Neural cell (in vitro differentiated cells): ENCODE measurements at regions not wholly inside any gene's neighbourhood (a gene's known extent, or its start where the extent isn't known, plus 50 kb on each side); places are given as distances from the start of the nearest gene placed in this dataset.

ENCODE experiments used
- H2AFZ ChIP-seq: fragments of 200-600, 300-800 bp; sonication (generic), shearing (Covaris generic); 2 replicates; pipeline ENCODE4 v1.6.0; 2014; ENCODE audit warnings: low read depth, mild to moderate bottlenecking, antibody characterized with exemption, low read length, moderate library complexity
- H3F3A ChIP-seq: fragments of 200-600 bp; shearing (Covaris generic); 2 replicates; pipeline ENCODE4 v1.6.1; 2016; ENCODE audit warnings: mild to moderate bottlenecking, moderate library complexity, mixed read lengths, antibody characterized with exemption, low read length; ENCODE audit not compliant: insufficient read depth, poor library complexity, severe bottlenecking
- H3K27ac ChIP-seq: fragments of 200-600, 300-800 bp; sonication (generic), shearing (Covaris generic); 2 replicates; pipeline ENCODE4 v1.5.1; 2014; ENCODE audit warnings: mild to moderate bottlenecking, low read length, moderate library complexity
- H3K27me3 ChIP-seq: fragments of 300-800, 200-600 bp; sonication (generic), shearing (Covaris generic); 2 replicates; pipeline ENCODE4 v1.6.0; 2014; ENCODE audit warnings: mild to moderate bottlenecking, low read depth, low read length, moderate library complexity; ENCODE audit not compliant: insufficient read depth
- H3K36me3 ChIP-seq: fragments of 300-800, 200-600 bp; sonication (generic), shearing (Covaris generic); 2 replicates; pipeline ENCODE4 v1.5.1; 2014; ENCODE audit warnings: mild to moderate bottlenecking, antibody characterized with exemption, low read length, moderate library complexity; ENCODE audit not compliant: insufficient read depth
- H3K4me2 ChIP-seq: fragments of 300-800, 200-600 bp; sonication (generic), shearing (Covaris generic); 2 replicates; pipeline ENCODE4 v1.6.0; 2014; ENCODE audit warnings: mild to moderate bottlenecking, low read length
- H3K4me3 ChIP-seq: fragments of 300-800, 200-600 bp; sonication (generic), shearing (Covaris generic); 2 replicates; pipeline ENCODE4 v1.5.1; 2014; ENCODE audit warnings: mild to moderate bottlenecking, low read length, moderate library complexity
- H3K79me2 ChIP-seq: fragments of 200-600 bp; shearing (Covaris generic); replicated peaks from 2 replicates; pipeline ENCODE4 v1.6.0; 2014; ENCODE audit warnings: mild to moderate bottlenecking, low read length, moderate library complexity; ENCODE audit not compliant: insufficient read depth
- H3K9ac ChIP-seq: fragments of 300-800, 200-600 bp; sonication (generic), shearing (Covaris generic); 2 replicates; pipeline ENCODE4 v1.6.1; 2016; ENCODE audit warnings: mild to moderate bottlenecking, low read length, mixed read lengths
- H3K9me2 ChIP-seq: fragments of 200-600 bp; shearing (Covaris generic); 2 replicates; pipeline ENCODE4 v1.6.1; 2016; ENCODE audit warnings: mild to moderate bottlenecking, low read length, mixed read lengths; ENCODE audit not compliant: insufficient read depth
- H3K9me3 ChIP-seq: fragments of 200-600, 300-800 bp; sonication (generic), shearing (Covaris generic); 2 replicates; pipeline ENCODE4 v1.6.1; 2016; ENCODE audit warnings: mild to moderate bottlenecking, mixed run types, low read length, moderate library complexity, mixed read lengths
- H4K20me1 ChIP-seq: fragments of 200-600 bp; shearing (Covaris generic); 2 replicates; pipeline ENCODE4 v1.6.1; 2016; ENCODE audit warnings: mild to moderate bottlenecking, mixed run types; ENCODE audit not compliant: insufficient read depth
- EP300 ChIP-seq: fragments of 450-650 bp; conservative IDR thresholded peaks from 2 replicates; pipeline ENCODE4 v1.6.1; 2014; ENCODE audit warnings: antibody characterized with exemption, mild to moderate bottlenecking, moderate library complexity; ENCODE audit not compliant: poor library complexity, severe bottlenecking
- EZH2 ChIP-seq: fragments of 200-600, 300-800 bp; shearing (Covaris generic), sonication (generic); IDR thresholded peaks from 2 replicates; pipeline ENCODE4 v1.6.1; 2014; ENCODE audit warnings: antibody characterized with exemption, low read length, borderline replicate concordance, mild to moderate bottlenecking; ENCODE audit not compliant: insufficient read depth, poor library complexity, severe bottlenecking
- MXI1 ChIP-seq: fragments of 450-650 bp; conservative IDR thresholded peaks from 2 replicates; pipeline ENCODE4 v1.6.1; 2014; ENCODE audit warnings: antibody characterized with exemption, mild to moderate bottlenecking; ENCODE audit not compliant: poor library complexity, severe bottlenecking
- POLR2AphosphoS5 ChIP-seq: IDR thresholded peaks from 2 replicates; pipeline ENCODE4 v1.6.1; 2012
- RAD21 ChIP-seq: fragments of 450-650 bp; conservative IDR thresholded peaks from 2 replicates; pipeline ENCODE4 v1.6.1; 2014; ENCODE audit warnings: antibody characterized with exemption, mild to moderate bottlenecking, moderate library complexity
- TAF1 ChIP-seq: IDR thresholded peaks from 2 replicates; pipeline ENCODE4 v1.6.1; 2012; ENCODE audit warnings: low read depth
- TF ChIP-seq, protein P1 (sequence below): IDR thresholded peaks from 2 replicates; pipeline ENCODE4 v1.6.1; 2012; ENCODE audit warnings: borderline replicate concordance
- TF ChIP-seq, protein P2 (sequence below): fragments of 450-650 bp; IDR thresholded peaks from 2 replicates; pipeline ENCODE4 v1.5.1; 2014; ENCODE audit warnings: antibody characterized with exemption, mild to moderate bottlenecking, moderate library complexity; ENCODE audit not compliant: poor library complexity, severe bottlenecking

DNA sequence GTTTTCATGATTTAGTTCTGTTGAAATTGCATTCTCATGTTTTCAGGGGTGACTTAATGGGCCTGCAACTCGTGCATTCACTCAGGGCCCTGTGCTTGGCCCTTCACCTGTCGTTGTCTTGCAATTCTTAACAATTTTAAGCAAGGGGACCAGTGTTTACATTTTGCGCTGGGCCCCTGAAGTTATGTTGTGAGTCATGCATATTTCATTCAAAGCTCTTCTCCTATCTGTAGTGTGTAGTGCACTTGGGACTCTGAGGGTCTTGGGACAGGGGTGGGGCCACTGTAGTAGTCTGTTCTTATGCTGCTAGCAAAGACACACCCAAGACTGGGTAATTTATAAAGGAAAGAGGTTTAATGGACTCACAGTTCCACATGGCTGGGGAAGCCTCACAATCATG, 211.2 kb upstream of the RXFP2 start:
- Histone ChIP-seq H3K9me2 (no peaks in the 10 kb centered on the region), H3K9me3 (no peaks in the 10 kb centered on the region), H2AFZ (no peak overlapping the region), H3K4me3 (no peak overlapping the region), H3K36me3 (no peaks in the 10 kb centered on the region), H3K27me3 (no peaks in the 10 kb centered on the region), H3F3A (no peaks in the 10 kb centered on the region), H4K20me1 (no peaks in the 10 kb centered on the region), H3K79me2 (no peaks in the 10 kb centered on the region), H3K27ac (no peak overlapping the region), H3K9ac (no peak overlapping the region), H3K4me2 (no peak overlapping the region)
- TF ChIP-seq EZH2 (no peak), RAD21 (no peak), TAF1 (no peak), POLR2AphosphoS5 (no peak), MXI1 (no peak)
- TF ChIP-seq, protein P1, sequence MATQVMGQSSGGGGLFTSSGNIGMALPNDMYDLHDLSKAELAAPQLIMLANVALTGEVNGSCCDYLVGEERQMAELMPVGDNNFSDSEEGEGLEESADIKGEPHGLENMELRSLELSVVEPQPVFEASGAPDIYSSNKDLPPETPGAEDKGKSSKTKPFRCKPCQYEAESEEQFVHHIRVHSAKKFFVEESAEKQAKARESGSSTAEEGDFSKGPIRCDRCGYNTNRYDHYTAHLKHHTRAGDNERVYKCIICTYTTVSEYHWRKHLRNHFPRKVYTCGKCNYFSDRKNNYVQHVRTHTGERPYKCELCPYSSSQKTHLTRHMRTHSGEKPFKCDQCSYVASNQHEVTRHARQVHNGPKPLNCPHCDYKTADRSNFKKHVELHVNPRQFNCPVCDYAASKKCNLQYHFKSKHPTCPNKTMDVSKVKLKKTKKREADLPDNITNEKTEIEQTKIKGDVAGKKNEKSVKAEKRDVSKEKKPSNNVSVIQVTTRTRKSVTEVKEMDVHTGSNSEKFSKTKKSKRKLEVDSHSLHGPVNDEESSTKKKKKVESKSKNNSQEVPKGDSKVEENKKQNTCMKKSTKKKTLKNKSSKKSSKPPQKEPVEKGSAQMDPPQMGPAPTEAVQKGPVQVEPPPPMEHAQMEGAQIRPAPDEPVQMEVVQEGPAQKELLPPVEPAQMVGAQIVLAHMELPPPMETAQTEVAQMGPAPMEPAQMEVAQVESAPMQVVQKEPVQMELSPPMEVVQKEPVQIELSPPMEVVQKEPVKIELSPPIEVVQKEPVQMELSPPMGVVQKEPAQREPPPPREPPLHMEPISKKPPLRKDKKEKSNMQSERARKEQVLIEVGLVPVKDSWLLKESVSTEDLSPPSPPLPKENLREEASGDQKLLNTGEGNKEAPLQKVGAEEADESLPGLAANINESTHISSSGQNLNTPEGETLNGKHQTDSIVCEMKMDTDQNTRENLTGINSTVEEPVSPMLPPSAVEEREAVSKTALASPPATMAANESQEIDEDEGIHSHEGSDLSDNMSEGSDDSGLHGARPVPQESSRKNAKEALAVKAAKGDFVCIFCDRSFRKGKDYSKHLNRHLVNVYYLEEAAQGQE, result no peak
- TF ChIP-seq, protein P2, sequence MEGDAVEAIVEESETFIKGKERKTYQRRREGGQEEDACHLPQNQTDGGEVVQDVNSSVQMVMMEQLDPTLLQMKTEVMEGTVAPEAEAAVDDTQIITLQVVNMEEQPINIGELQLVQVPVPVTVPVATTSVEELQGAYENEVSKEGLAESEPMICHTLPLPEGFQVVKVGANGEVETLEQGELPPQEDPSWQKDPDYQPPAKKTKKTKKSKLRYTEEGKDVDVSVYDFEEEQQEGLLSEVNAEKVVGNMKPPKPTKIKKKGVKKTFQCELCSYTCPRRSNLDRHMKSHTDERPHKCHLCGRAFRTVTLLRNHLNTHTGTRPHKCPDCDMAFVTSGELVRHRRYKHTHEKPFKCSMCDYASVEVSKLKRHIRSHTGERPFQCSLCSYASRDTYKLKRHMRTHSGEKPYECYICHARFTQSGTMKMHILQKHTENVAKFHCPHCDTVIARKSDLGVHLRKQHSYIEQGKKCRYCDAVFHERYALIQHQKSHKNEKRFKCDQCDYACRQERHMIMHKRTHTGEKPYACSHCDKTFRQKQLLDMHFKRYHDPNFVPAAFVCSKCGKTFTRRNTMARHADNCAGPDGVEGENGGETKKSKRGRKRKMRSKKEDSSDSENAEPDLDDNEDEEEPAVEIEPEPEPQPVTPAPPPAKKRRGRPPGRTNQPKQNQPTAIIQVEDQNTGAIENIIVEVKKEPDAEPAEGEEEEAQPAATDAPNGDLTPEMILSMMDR, result no peak

DNA sequence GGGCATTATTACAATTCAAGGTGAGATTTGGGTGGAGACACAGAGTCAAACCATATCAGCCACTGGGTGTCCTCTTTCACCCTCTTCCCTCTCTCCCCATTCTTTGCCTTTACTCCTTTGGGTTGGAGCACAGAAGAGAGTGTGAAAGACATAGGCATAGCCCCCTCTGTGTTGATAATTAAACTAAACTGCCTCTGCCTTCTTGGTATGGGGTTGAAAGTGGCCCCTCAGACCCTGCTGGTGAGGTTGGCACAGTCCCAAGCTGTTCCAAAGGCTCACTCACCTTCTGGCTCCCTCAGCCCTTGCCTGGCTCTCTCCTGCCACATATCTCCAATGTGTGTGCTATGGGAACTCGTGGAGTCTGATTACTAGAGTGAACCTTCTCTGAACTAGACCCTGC, 210.6 kb upstream of the RXFP2 start:
- Histone ChIP-seq H3K27me3 (no peaks in the 10 kb centered on the region), H4K20me1 (no peaks in the 10 kb centered on the region), H3K9me3 (no peaks in the 10 kb centered on the region), H3K9me2 (no peaks in the 10 kb centered on the region), H3K79me2 (no peaks in the 10 kb centered on the region), H3K36me3 (no peaks in the 10 kb centered on the region), H2AFZ (no peak overlapping the region), H3F3A (no peaks in the 10 kb centered on the region), H3K4me3 (no peak overlapping the region), H3K27ac (no peak overlapping the region), H3K9ac (no peak overlapping the region), H3K4me2 (no peak overlapping the region)
- TF ChIP-seq, protein P1, result no peak
- no peak for TF ChIP-seq EP300
- TF ChIP-seq POLR2AphosphoS5, result no peak
